Ishikawa (cell line): ENCODE measurements at regions not wholly inside any gene's neighbourhood (a gene's known extent, or its start where the extent isn't known, plus 50 kb on each side); places are given as distances from the start of the nearest gene placed in this dataset.

Experiments used
- CEBPB ChIP-seq: IDR thresholded peaks from 2 replicates; pipeline ENCODE4 v1.6.1; 2012
- CREB1 ChIP-seq: IDR thresholded peaks from 2 replicates; pipeline ENCODE4 v1.6.1; 2012; ENCODE audit warnings: low read depth
- EGR1 ChIP-seq: IDR thresholded peaks from 2 replicates; pipeline ENCODE4 v1.6.1; 2012
- EP300 ChIP-seq: IDR thresholded peaks from 2 replicates; pipeline ENCODE4 v1.6.1; 2012; ENCODE audit warnings: borderline replicate concordance
- FOXM1 ChIP-seq: IDR thresholded peaks from 2 replicates; pipeline ENCODE4 v1.6.1; 2012; ENCODE audit warnings: low read depth, borderline replicate concordance
- MAX ChIP-seq: IDR thresholded peaks from 2 replicates; pipeline ENCODE4 v1.6.1; 2012
- NFIC ChIP-seq: IDR thresholded peaks from 2 replicates; pipeline ENCODE4 v1.6.1; 2012
- RAD21 ChIP-seq: IDR thresholded peaks from 2 replicates; pipeline ENCODE4 v1.6.1; 2012; ENCODE audit warnings: low read depth
- REST ChIP-seq: IDR thresholded peaks from 2 replicates; pipeline ENCODE4 v1.6.1; 2012; ENCODE audit warnings: low read depth, mild to moderate bottlenecking
- TAF1 ChIP-seq: IDR thresholded peaks from 2 replicates; pipeline ENCODE4 v1.6.1; 2012; ENCODE audit warnings: low read depth, mild to moderate bottlenecking
- TCF12 ChIP-seq: IDR thresholded peaks from 2 replicates; pipeline ENCODE4 v1.6.1; 2012; ENCODE audit warnings: low read depth
- TEAD4 ChIP-seq: IDR thresholded peaks from 2 replicates; pipeline ENCODE4 v1.6.1; 2012
- USF1 ChIP-seq: IDR thresholded peaks from 2 replicates; pipeline ENCODE4 v1.6.1; 2012
- YY1 ChIP-seq: IDR thresholded peaks from 2 replicates; pipeline ENCODE4 v1.6.1; 2012; ENCODE audit warnings: low read depth
- ZBTB7A ChIP-seq: IDR thresholded peaks from 2 replicates; pipeline ENCODE4 v1.6.1; 2012; ENCODE audit warnings: low read depth

GRCh38 chr9:108650826-108651225, 205.0 kb downstream of the ACTL7B start:
- TF ChIP-seq EGR1: no peak
- no peak for TF ChIP-seq TAF1
- no peak for TF ChIP-seq EP300
- no peak for TF ChIP-seq REST
- no peak for TF ChIP-seq NFIC
- no peak for TF ChIP-seq YY1
- TF ChIP-seq CREB1: no peak
- no peak for TF ChIP-seq USF1
- TF ChIP-seq ZBTB7A: no peak
- TF ChIP-seq MAX: no peak
- TF ChIP-seq CEBPB: no peak
- no peak for TF ChIP-seq RAD21
- TF ChIP-seq FOXM1: no peak
- no peak for TF ChIP-seq TCF12
- no peak for TF ChIP-seq TEAD4

GRCh38 chr9:108645520-108645919, 210.3 kb downstream of the ACTL7B start:
- TF ChIP-seq TCF12 (no peak), REST (no peak), NFIC (no peak), CEBPB (no peak), ZBTB7A (no peak), FOXM1 (no peak)

GRCh38 chr9:108643731-108644510, 211.9 kb downstream of the ACTL7B start:
- TF ChIP-seq FOXM1 (no peak), MAX (no peak), EGR1 (no peak), CEBPB (no peak), YY1 (no peak), NFIC (no peak), CREB1 (no peak), EP300 (no peak), TCF12 (no peak)

GRCh38 chr9:108642871-108643270, 212.9 kb downstream of the ACTL7B start:
- TF ChIP-seq FOXM1 (no peak), RAD21 (no peak), YY1 (no peak), MAX (no peak), TAF1 (no peak), NFIC (no peak), TEAD4 (no peak), CEBPB (no peak), CREB1 (no peak), USF1 (no peak), EGR1 (no peak), TCF12 (no peak), EP300 (no peak), REST (no peak), ZBTB7A (no peak)
